Fibroblast of skin of left biceps (primary cell): ENCODE measurements at regions not wholly inside any gene's neighbourhood (a gene's known extent, or its start where the extent isn't known, plus 50 kb on each side); places are given as distances from the start of the nearest gene placed in this dataset.
A peak's percentile ranks its signal among the peaks of the same experiment; 100 is the strongest.

Source experiments
- DNase-seq, 2 experiments: peaks; one replicate each; pipeline ENCODE4 v3.0.0-alpha.2; 2013; ENCODE audit warnings: low read depth in 2 of 2

- DNase-seq = no peak
Observed at GRCh38 chr6:14731611-14732010, 514.3 kb upstream of the JARID2 start.

GRCh38 chr6:14732226-14732843, 513.5 kb upstream of the JARID2 start:
- DNase-seq = no peak

- no peak for DNase-seq
Observed at GRCh38 chr6:14732844-14733757, 512.8 kb upstream of the JARID2 start.

GRCh38 chr6:14734052-14734415, 511.8 kb upstream of the JARID2 start:
- DNase-seq = no peak

- DNase-seq = no peak
Observed at GRCh38 chr6:14734416-14735340, 511.2 kb upstream of the JARID2 start.

- no peak for DNase-seq
Observed at GRCh38 chr6:14735956-14736486, 509.8 kb upstream of the JARID2 start.

- no peak for DNase-seq
Observed at GRCh38 chr6:14736554-14736953, 509.3 kb upstream of the JARID2 start.

- no peak for DNase-seq
Observed at GRCh38 chr6:14738497-14738896, 507.4 kb upstream of the JARID2 start.

- no peak for DNase-seq
Observed at GRCh38 chr6:14738933-14739332, 506.9 kb upstream of the JARID2 start.

- DNase-seq = no peak
Observed at GRCh38 chr6:14739827-14740226, 506.0 kb upstream of the JARID2 start.

GRCh38 chr6:14742171-14742570, 503.7 kb upstream of the JARID2 start:
- DNase-seq = no peak

GRCh38 chr6:14742680-14743079, 503.2 kb upstream of the JARID2 start:
- no peak for DNase-seq

GRCh38 chr6:14743144-14743473, 502.8 kb upstream of the JARID2 start:
- no peak for DNase-seq

GRCh38 chr6:14743474-14744211, 502.2 kb upstream of the JARID2 start:
- peak; percentile 87 for DNase-seq

GRCh38 chr6:14744212-14744556, 501.7 kb upstream of the JARID2 start:
- no peak for DNase-seq

- DNase-seq = no peak
Observed at GRCh38 chr6:14746139-14746837, 499.6 kb upstream of the JARID2 start.

- peak; percentile 72 to 83 for DNase-seq
Observed at GRCh38 chr6:14747881-14748520, 497.9 kb upstream of the JARID2 start.

- no peak for DNase-seq
Observed at GRCh38 chr6:14748679-14749078, 497.2 kb upstream of the JARID2 start.

GRCh38 chr6:14750059-14750661, 495.7 kb upstream of the JARID2 start:
- DNase-seq = no peak

GRCh38 chr6:14751645-14752175, 494.2 kb upstream of the JARID2 start:
- no peak for DNase-seq
